ENCODE measurements at regions not wholly inside any gene's neighbourhood (a gene's known extent, or its start where the extent isn't known, plus 50 kb on each side); places are given as distances from the start of the nearest gene placed in this dataset.
"Not testable (repeated sequence)": the region's sequence is repeated elsewhere in the genome, so short reads cannot be mapped to it uniquely, and the experiment has no call there.

DNA sequence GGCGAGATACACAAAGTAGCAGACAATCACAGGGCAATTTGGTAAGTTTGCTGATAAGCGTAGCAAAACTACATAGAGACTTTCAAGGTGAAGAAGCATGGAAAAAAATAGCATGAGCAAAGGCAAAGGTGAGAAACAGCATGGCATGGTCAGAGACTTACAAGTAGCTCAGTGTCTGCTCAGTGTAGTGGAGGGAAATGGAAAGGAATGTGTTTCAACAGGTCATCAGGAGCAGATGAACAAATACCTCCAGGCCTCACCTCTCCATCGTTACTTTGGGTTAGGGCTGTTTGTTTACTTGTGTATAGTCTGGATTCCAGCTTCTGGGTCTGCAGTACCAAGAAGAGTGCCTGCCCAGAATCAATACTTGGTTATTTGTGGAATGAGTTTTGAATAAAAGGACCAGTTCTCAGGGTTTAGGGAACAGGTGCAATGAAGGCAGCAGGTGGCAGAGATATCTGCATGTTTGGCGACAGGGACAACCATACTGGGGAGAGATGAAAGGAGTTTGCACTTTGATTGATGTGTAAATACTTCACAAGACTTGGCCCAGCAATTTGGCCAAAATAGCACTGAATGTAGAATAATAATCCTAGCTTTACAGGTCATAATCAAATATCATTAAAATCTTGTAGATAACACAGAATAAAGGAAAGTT lies 97.0 kb upstream of the FGGY start:
- DNase-seq (ENCODE audit: low read depth in 2 of 2): no peak
- H3K4me3 ChIP-seq (replicated peaks in 1 of 2; ENCODE audit: low read depth in 2 of 2, low read length in 2 of 2): no peak overlapping the region
- TF ChIP-seq, protein P1, sequence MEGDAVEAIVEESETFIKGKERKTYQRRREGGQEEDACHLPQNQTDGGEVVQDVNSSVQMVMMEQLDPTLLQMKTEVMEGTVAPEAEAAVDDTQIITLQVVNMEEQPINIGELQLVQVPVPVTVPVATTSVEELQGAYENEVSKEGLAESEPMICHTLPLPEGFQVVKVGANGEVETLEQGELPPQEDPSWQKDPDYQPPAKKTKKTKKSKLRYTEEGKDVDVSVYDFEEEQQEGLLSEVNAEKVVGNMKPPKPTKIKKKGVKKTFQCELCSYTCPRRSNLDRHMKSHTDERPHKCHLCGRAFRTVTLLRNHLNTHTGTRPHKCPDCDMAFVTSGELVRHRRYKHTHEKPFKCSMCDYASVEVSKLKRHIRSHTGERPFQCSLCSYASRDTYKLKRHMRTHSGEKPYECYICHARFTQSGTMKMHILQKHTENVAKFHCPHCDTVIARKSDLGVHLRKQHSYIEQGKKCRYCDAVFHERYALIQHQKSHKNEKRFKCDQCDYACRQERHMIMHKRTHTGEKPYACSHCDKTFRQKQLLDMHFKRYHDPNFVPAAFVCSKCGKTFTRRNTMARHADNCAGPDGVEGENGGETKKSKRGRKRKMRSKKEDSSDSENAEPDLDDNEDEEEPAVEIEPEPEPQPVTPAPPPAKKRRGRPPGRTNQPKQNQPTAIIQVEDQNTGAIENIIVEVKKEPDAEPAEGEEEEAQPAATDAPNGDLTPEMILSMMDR (IDR thresholded peaks at IDR 0.05; ENCODE audit: low read depth, low read length): no peak

DNA sequence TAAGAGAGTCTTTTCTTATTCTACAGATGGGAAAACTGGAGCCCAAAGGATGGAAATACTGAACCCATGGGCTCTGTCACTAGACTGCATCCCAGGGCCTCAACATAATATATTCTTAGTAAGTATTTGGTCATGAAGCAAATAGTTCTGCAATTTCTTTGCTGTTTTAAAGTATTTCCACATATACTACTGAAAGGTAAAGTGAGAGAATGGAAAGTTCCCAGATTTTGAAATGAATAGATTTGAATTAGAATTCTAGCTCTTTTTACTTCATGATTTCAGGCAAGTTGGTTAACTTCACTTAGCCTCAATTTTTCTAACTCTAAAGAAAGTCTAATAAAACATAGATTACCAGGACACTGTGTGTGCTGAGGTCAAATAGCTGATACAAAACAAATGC lies 95.6 kb upstream of the FGGY start:
- DNase-seq (ENCODE audit: low read depth in 2 of 2): no peak
- TF ChIP-seq, protein P1 (IDR thresholded peaks at IDR 0.05; ENCODE audit: low read depth, low read length): no peak
- no peak overlapping the region for H3K4me3 ChIP-seq (replicated peaks in 1 of 2; ENCODE audit: low read depth in 2 of 2, low read length in 2 of 2)

DNA sequence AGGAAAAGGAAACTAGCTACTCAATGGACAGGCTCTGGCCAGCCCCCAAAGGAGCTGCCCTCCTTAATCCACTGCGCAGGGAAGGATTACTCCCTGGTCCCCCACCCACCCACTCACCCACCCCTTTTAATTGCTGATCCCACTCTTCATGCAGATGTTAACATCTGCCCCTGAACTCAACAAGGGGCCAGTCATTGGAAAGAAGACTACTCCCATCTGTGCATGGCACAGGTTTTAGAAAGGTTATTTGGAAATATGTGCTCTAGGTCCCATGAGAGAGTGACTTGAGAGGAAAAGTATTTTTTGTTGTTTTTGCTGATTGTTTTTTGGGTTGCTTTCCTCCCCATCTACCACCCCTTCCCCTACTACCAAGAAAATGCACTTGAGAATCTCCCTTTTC lies 94.4 kb upstream of the FGGY start:
- TF ChIP-seq, protein P1 (IDR thresholded peaks at IDR 0.05; ENCODE audit: low read depth, low read length): no peak
- peak in 1 of 2 donors; percentile 35 for DNase-seq (ENCODE audit: low read depth in 2 of 2)
- H3K4me3 ChIP-seq (replicated peaks in 1 of 2; ENCODE audit: low read depth in 2 of 2, low read length in 2 of 2): no peak overlapping the region

DNA sequence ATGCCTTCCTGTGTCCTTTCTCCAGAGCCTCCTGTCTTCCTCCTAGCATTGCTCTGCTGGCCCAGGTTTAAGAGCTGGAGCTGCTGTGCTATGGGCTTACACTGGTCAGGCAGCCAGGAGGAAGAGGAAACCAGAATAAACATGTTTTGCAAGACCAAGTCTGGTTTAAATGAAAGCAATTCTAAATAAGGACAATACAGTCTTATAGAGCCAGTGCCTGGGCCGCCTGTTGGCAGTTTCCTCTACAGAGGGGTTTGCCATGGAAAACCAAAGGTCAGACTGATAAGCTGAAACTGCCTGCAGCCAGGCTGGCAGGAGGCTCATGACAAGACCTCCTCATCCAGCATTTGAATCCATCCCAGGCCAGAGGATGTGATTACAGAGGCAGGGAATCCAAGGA lies 92.9 kb upstream of the FGGY start:
- TF ChIP-seq, protein P1 (IDR thresholded peaks at IDR 0.05; ENCODE audit: low read depth, low read length): no peak
- H3K4me3 ChIP-seq (replicated peaks in 1 of 2; ENCODE audit: low read depth in 2 of 2, low read length in 2 of 2): no peak overlapping the region
- peak; percentile 37 to 88 for DNase-seq (ENCODE audit: low read depth in 2 of 2)

DNA sequence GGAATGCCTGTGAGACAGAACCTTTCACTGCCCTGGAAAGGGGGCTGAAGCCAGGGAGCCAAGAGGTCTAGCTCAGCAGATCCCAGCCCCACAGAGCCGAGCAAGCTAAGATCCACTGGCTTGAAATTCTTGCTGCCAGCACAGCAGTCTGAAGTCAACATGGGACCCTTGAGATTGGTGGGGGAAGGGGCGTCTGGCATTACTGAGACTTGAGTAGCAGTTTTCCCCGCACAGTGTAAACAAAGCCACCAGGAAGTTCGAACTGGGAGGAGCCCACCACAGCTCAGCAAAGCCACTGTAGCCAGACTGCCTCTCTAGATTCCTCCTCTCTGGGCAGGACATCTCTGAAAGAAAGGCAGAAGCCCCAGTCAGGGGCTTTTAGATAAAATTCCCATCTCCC lies 90.3 kb upstream of the FGGY start:
- not testable (repeated sequence) for H3K4me3 ChIP-seq (replicated peaks in 1 of 2; ENCODE audit: low read depth in 2 of 2, low read length in 2 of 2); DNase-seq (ENCODE audit: low read depth in 2 of 2)

DNA sequence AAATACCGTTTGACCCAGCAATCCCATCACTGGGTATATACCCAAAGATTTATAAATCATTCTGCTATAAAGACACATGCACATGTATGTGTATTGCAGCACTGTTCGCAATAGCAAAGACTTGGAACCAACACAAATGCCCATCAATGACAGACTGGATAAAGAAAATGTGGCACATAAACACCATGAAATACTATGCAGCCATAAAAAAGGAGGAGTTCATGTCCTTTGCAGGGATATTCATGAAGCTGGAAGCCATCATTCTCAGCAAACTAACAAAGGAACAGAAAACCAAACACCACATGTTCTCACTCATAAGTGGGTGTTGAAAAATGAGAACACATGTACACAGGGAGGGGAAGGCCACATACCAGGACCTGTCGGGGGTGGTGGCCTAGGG lies 86.5 kb upstream of the FGGY start:
- not testable (repeated sequence) for DNase-seq (ENCODE audit: low read depth in 2 of 2); H3K4me3 ChIP-seq (replicated peaks in 1 of 2; ENCODE audit: low read depth in 2 of 2, low read length in 2 of 2)

DNA sequence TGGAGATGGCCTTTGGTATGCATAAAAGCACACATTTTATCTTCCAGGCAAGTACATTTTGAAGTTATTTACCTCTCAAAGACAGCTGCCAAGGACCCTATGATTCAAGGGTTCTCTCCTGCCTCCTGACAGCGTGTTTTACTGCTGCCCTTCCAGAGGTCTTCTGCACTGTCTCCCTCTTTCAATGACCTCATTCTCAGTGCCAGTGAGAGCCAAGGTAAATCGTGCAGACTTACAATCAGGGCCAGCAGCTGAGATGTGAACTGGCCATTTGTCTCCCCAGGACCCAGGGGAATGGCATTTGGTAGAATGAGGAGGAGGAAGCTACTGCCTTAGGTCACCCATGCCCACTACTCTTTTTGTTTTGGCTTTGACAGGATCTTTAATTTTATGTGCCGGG lies 84.2 kb upstream of the FGGY start:
- TF ChIP-seq, protein P1 (IDR thresholded peaks at IDR 0.05; ENCODE audit: low read depth, low read length): no peak
- no peak overlapping the region for H3K4me3 ChIP-seq (replicated peaks in 1 of 2; ENCODE audit: low read depth in 2 of 2, low read length in 2 of 2)
- no peak for DNase-seq (ENCODE audit: low read depth in 2 of 2)

All from cardiac fibroblast (primary cell).